ENCODE measurements at regions not wholly inside any gene's neighbourhood (a gene's known extent, or its start where the extent isn't known, plus 50 kb on each side); places are given as distances from the start of the nearest gene placed in this dataset.

DNA sequence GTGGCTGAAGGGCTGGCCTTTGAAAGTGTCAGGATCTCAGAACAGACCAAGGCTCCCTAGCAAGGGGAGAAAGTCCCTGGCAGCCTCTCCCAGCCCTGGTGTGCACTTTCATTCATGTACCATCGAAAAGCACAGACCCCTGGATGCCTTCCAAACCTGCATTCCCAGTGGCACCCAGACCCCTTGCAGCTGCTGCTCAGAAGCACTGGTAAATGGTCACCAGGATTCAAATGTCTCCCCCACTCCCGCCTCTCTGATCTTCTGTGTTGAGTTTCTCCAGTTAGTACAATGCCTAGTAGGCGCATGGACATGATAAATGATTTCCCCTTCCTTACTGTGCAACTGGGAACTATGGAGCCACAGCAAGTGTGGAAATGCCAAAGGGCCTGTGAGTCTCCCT, 180.0 kb downstream of the GLI2 start:
- H3K27me3 ChIP-seq = no peaks in the 10 kb centered on the region
- peaks cover 62% of the 10 kb centered on the region for H3K4me1 ChIP-seq (ENCODE audit: insufficient read depth)
- no peak overlapping the region for H3K4me3 ChIP-seq
- DNase-seq = peak in 1 of 5 donors; percentile 51
- H3K36me3 ChIP-seq = no peaks in the 10 kb centered on the region
- H3K27ac ChIP-seq = peak overlapping the region in 1 of 2 donors; percentile 56
- intact Hi-C loops (cut with DNase I) = loop anchor here in 2 of 4 donors (10.0 kb wide), 1 partner anchor 181 kb away; the partner anchor contains the start of gene GLI2 (in 2 of the 2)
- 69 to 80% (median 69%) methylated on average over 3 of the region's 3 CpGs for WGBS, 3 donors
- no peak for TF ChIP-seq EP300 (IDR thresholded peaks at IDR 0.05)
- TF ChIP-seq POLR2A (IDR thresholded peaks at IDR 0.05) = no peak
- TF ChIP-seq, protein P1, sequence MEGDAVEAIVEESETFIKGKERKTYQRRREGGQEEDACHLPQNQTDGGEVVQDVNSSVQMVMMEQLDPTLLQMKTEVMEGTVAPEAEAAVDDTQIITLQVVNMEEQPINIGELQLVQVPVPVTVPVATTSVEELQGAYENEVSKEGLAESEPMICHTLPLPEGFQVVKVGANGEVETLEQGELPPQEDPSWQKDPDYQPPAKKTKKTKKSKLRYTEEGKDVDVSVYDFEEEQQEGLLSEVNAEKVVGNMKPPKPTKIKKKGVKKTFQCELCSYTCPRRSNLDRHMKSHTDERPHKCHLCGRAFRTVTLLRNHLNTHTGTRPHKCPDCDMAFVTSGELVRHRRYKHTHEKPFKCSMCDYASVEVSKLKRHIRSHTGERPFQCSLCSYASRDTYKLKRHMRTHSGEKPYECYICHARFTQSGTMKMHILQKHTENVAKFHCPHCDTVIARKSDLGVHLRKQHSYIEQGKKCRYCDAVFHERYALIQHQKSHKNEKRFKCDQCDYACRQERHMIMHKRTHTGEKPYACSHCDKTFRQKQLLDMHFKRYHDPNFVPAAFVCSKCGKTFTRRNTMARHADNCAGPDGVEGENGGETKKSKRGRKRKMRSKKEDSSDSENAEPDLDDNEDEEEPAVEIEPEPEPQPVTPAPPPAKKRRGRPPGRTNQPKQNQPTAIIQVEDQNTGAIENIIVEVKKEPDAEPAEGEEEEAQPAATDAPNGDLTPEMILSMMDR (IDR thresholded peaks at IDR 0.05) = no peak
- H3K9me3 ChIP-seq = no peaks in the 10 kb centered on the region

DNA sequence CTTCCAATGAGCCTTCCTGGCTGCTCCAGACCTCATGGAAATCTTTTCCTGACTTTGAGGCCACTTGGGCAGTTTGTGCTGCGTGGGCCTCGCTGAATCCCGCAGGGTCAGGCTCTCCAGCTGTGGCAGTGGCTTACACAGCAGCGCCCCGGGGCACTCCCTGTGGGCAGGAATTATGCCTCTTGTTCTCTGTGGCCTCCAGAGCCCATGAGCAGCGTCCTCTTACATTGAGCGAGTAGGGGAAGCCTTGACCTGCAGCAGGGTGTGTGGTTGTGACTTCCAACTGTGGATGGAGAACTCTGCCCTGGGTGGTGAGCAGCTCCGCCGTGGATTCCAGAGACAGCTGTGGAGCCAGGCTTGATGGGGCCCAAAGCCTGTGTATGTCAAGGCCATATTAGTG, 180.8 kb downstream of the GLI2 start:
- no peaks in the 10 kb centered on the region for H3K9me3 ChIP-seq
- H3K36me3 ChIP-seq = no peaks in the 10 kb centered on the region
- peaks cover 57% of the 10 kb centered on the region for H3K4me1 ChIP-seq (ENCODE audit: insufficient read depth)
- H3K27me3 ChIP-seq = no peaks in the 10 kb centered on the region
- peak overlapping the region in 1 of 2 donors; percentile 56 for H3K27ac ChIP-seq
- DNase-seq = peak in 1 of 5 donors; percentile 30
- intact Hi-C loops (cut with DNase I) = loop anchor here in 2 of 4 donors (10.0 kb wide), 1 partner anchor 182 kb away; the partner anchor contains the start of gene GLI2 (in 2 of the 2)
- TF ChIP-seq POLR2A (IDR thresholded peaks at IDR 0.05) (no peak), EP300 (IDR thresholded peaks at IDR 0.05) (no peak)
- TF ChIP-seq, protein P1 (IDR thresholded peaks at IDR 0.05) = no peak
- 76 to 91% (median 85%) methylated on average over 9 of the region's 9 CpGs for WGBS, 3 donors
- no peak overlapping the region for H3K4me3 ChIP-seq

DNA sequence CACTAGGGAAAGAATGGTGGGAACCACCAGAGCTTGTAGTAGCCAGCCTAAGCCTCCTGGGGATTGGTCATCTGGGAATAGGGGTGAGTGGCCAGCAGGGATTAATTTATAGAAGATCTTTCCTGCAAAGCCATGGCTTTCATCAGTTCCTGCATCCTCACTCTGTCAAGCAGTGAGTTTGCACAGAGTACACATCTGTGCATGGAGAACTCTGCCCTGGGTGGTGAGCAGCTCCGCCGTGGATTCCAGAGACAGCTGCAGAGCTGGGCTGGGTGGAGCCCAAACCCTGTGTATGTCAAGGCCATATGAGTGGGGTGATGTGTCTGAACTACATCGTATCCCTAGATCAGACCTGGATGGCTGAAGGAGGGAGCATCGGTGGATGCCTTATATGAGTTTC, 182.2 kb downstream of the GLI2 start:
- WGBS, 3 donors = 15 to 30% (median 16%) methylated on average over 4 of the region's 4 CpGs
- Histone ChIP-seq H3K9me3 (no peaks in the 10 kb centered on the region), H3K27me3 (no peaks in the 10 kb centered on the region), H3K36me3 (no peaks in the 10 kb centered on the region), H3K4me3 (no peak overlapping the region), H3K27ac (peak overlapping the region in 1 of 2 donors; percentile 4), H3K4me1 (ENCODE audit: insufficient read depth) (peaks cover 50% of the 10 kb centered on the region)
- intact Hi-C loops (cut with DNase I) = loop anchor here in 2 of 4 donors (10.0 kb wide), 1 partner anchor 183 kb away; the partner anchor contains the start of gene GLI2 (in 2 of the 2)
- TF ChIP-seq, protein P1 (IDR thresholded peaks at IDR 0.05) = no peak
- TF ChIP-seq POLR2A (IDR thresholded peaks at IDR 0.05) (no peak), EP300 (IDR thresholded peaks at IDR 0.05) (no peak)
- DNase-seq = peak in 1 of 5 donors; percentile 31

DNA sequence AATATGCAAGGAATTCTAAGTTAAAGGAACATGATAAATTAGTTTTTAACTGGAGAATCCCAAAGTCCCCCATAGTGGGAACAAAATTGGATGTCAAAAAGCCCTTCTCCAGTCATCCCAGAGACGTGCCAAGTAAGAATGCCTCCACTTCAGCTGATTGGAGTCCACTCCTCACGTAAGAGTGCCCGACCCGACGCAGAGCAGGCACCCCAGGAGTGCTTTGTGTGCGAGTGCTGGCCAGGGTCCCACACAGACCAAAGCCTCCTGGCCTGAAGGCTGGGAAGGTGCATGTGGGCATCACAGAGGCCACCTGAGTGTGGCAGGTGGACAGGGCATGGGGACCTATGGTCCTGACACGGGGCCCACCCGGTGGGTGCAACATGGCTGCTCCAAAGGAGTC, 183.5 kb downstream of the GLI2 start:
- no peaks in the 10 kb centered on the region for H3K36me3 ChIP-seq
- TF ChIP-seq, protein P1 (IDR thresholded peaks at IDR 0.05) = no peak
- no peak for TF ChIP-seq POLR2A (IDR thresholded peaks at IDR 0.05)
- no peak for TF ChIP-seq EP300 (IDR thresholded peaks at IDR 0.05)
- H3K27ac ChIP-seq = no peak overlapping the region
- DNase-seq = no peak
- H3K27me3 ChIP-seq = no peaks in the 10 kb centered on the region
- H3K4me3 ChIP-seq = no peak overlapping the region
- no peaks in the 10 kb centered on the region for H3K9me3 ChIP-seq
- peaks cover 42% of the 10 kb centered on the region for H3K4me1 ChIP-seq (ENCODE audit: insufficient read depth)
- WGBS, 3 donors = 94 to 97% (median 96%) methylated on average over 7 to 8 of the region's 8 CpGs
- intact Hi-C loops (cut with DNase I) = loop anchor here in 2 of 4 donors (10.0 kb wide), 1 partner anchor 184 kb away; the partner anchor contains the start of gene GLI2 (in 2 of the 2)

All from ovary (tissue), 7 donors.